H9 (cell line): ENCODE measurements at regions not wholly inside any gene's neighbourhood (a gene's known extent, or its start where the extent isn't known, plus 50 kb on each side); places are given as distances from the start of the nearest gene placed in this dataset.

Source experiments
- DNase-seq: peaks from one replicate; pipeline ENCODE4 v3.0.0-alpha.2; 2017
- H2AFZ ChIP-seq: one replicate; pipeline ENCODE4 v1.6.1; 2013; ENCODE audit warnings: mild to moderate bottlenecking, low read length, control low read depth, moderate library complexity
- H2AK5ac ChIP-seq: 2 replicates; pipeline ENCODE4 v1.6.1; 2013; ENCODE audit warnings: low read length, control low read depth, mixed read lengths; ENCODE audit not compliant: insufficient read length
- H2BK120ac ChIP-seq: one replicate; pipeline ENCODE4 v1.6.1; 2013; ENCODE audit warnings: low read depth, mild to moderate bottlenecking, low read length, control low read depth, inconsistent platforms; ENCODE audit not compliant: poor library complexity, severe bottlenecking
- H2BK12ac ChIP-seq: 2 replicates; pipeline ENCODE4 v1.6.1; 2013; ENCODE audit warnings: low read length, control low read depth, mixed read lengths, low read depth; ENCODE audit not compliant: insufficient read length
- H2BK15ac ChIP-seq: 2 replicates; pipeline ENCODE4 v1.6.1; 2013; ENCODE audit warnings: low read depth, low read length, control low read depth
- H2BK20ac ChIP-seq: one replicate; pipeline ENCODE4 v1.6.1; 2013; ENCODE audit warnings: low read depth, mild to moderate bottlenecking, low read length, control low read depth, inconsistent platforms; ENCODE audit not compliant: poor library complexity, severe bottlenecking
- H2BK5ac ChIP-seq: 2 replicates; pipeline ENCODE4 v1.6.1; 2013; ENCODE audit warnings: low read length, control low read depth, mixed read lengths; ENCODE audit not compliant: insufficient read length
- H3K14ac ChIP-seq: 2 replicates; pipeline ENCODE4 v1.6.1; 2013; ENCODE audit warnings: low read length, control low read depth; ENCODE audit not compliant: insufficient read depth
- H3K18ac ChIP-seq: 2 replicates; pipeline ENCODE4 v1.6.1; 2013; ENCODE audit warnings: low read depth, mild to moderate bottlenecking, mixed read lengths, low read length, control low read depth; ENCODE audit not compliant: insufficient read length
- H3K23ac ChIP-seq: 2 replicates; pipeline ENCODE4 v1.6.1; 2013; ENCODE audit warnings: low read length, control low read depth, mixed read lengths, low read depth; ENCODE audit not compliant: insufficient read length
- H3K23me2 ChIP-seq: 2 replicates; pipeline ENCODE4 v1.6.1; 2013; ENCODE audit warnings: low read depth, mild to moderate bottlenecking, mixed read lengths, low read length, control low read depth; ENCODE audit not compliant: insufficient read length, poor library complexity, severe bottlenecking
- H3K27ac ChIP-seq: 2 replicates; pipeline ENCODE4 v1.5.1; 2013; ENCODE audit warnings: low read length, control low read depth, mixed read lengths, low read depth; ENCODE audit not compliant: insufficient read length
- H3K27me3 ChIP-seq: 2 replicates; pipeline ENCODE4 v1.6.1; 2013; ENCODE audit warnings: low read length, control low read depth, inconsistent platforms; ENCODE audit not compliant: insufficient read depth
- H3K4ac ChIP-seq: 2 replicates; pipeline ENCODE4 v1.6.1; 2013; ENCODE audit warnings: low read depth, mild to moderate bottlenecking, control low read depth, inconsistent platforms, low read length, moderate library complexity
- H3K4me1 ChIP-seq: 2 replicates; pipeline ENCODE4 v1.6.1; 2013; ENCODE audit warnings: low read length, control low read depth, inconsistent platforms; ENCODE audit not compliant: insufficient read depth
- H3K4me2 ChIP-seq: 2 replicates; pipeline ENCODE4 v1.6.1; 2013; ENCODE audit warnings: low read length, control low read depth, mixed read lengths; ENCODE audit not compliant: insufficient read length, insufficient read depth
- H3K56ac ChIP-seq: 2 replicates; pipeline ENCODE4 v1.6.1; 2013; ENCODE audit warnings: low read depth, mild to moderate bottlenecking, mixed read lengths, low read length, control low read depth; ENCODE audit not compliant: insufficient read length
- H3K79me1 ChIP-seq: 2 replicates; pipeline ENCODE4 v1.6.1; 2013; ENCODE audit warnings: low read depth, mild to moderate bottlenecking, moderate library complexity, low read length, control low read depth, inconsistent platforms; ENCODE audit not compliant: insufficient read depth, poor library complexity, severe bottlenecking
- H3K79me2 ChIP-seq: 2 replicates; pipeline ENCODE4 v1.6.1; 2013; ENCODE audit warnings: low read length, control low read depth, inconsistent platforms; ENCODE audit not compliant: insufficient read depth
- H3K9ac ChIP-seq: 2 replicates; pipeline ENCODE4 v1.6.1; 2013; ENCODE audit warnings: low read length, control low read depth, mixed read lengths; ENCODE audit not compliant: insufficient read length; ENCODE audit errors: extremely low read depth
- H3K9me3 ChIP-seq: one replicate; pipeline ENCODE4 v1.6.1; 2013; ENCODE audit warnings: low read depth, low read length, inconsistent platforms; ENCODE audit not compliant: control insufficient read depth
- H3T11ph ChIP-seq: one replicate; pipeline ENCODE4 v1.6.1; 2013; ENCODE audit warnings: mild to moderate bottlenecking, low read length, control low read depth, inconsistent platforms
- H4K20me1 ChIP-seq: one replicate; pipeline ENCODE4 v1.6.1; 2013; ENCODE audit not compliant: control insufficient read depth, insufficient read length, insufficient read depth
- H4K5ac ChIP-seq: 2 replicates; pipeline ENCODE4 v1.6.1; 2013; ENCODE audit warnings: low read depth, mild to moderate bottlenecking, mixed read lengths, low read length, control low read depth; ENCODE audit not compliant: insufficient read length
- H4K8ac ChIP-seq: replicated peaks from 2 replicates; pipeline ENCODE4 v1.6.1; 2013; ENCODE audit warnings: low read length, control low read depth, mixed read lengths, low read depth; ENCODE audit not compliant: insufficient read length
- H4K91ac ChIP-seq: 2 replicates; pipeline ENCODE4 v1.6.1; 2013; ENCODE audit warnings: low read depth, mild to moderate bottlenecking, moderate library complexity, mixed read lengths, low read length, control low read depth; ENCODE audit not compliant: insufficient read length
- H3K27ac Mint-ChIP-seq, 3 experiments: 2 replicates in 2 of 3; 3 replicates in 1 of 3; pipeline ENCODE4 v1.8.0; 2020 to 2021; ENCODE audit warnings: mixed read lengths in 3 of 3, mild to moderate bottlenecking in 1 of 3, moderate library complexity in 1 of 3
- H3K27me3 Mint-ChIP-seq: 2 replicates; pipeline ENCODE4 v1.8.0; 2021; ENCODE audit warnings: low read depth, mild to moderate bottlenecking, moderate library complexity, mixed read lengths
- H3K36me3 Mint-ChIP-seq, 3 experiments: 2 replicates in 2 of 3; 3 replicates in 1 of 3; pipeline ENCODE4 v1.8.0; 2020 to 2021; ENCODE audit warnings: low read depth in 3 of 3, mixed read lengths in 3 of 3; ENCODE audit not compliant: insufficient read depth in 1 of 3
- H3K4me1 Mint-ChIP-seq, 2 experiments: 2 replicates each; pipeline ENCODE4 v1.8.0; 2020; ENCODE audit warnings: mixed read lengths in 2 of 2
- H3K4me3 Mint-ChIP-seq, 2 experiments: 2 replicates in 1 of 2; 3 replicates in 1 of 2; pipeline ENCODE4 v1.8.0; 2020 to 2021; ENCODE audit warnings: mild to moderate bottlenecking in 2 of 2, mixed read lengths in 2 of 2, moderate library complexity in 1 of 2
- H3K9me3 Mint-ChIP-seq, 2 experiments: 2 replicates in 1 of 2; 3 replicates in 1 of 2; pipeline ENCODE4 v1.8.0; 2020; ENCODE audit warnings: mild to moderate bottlenecking in 2 of 2, mixed read lengths in 2 of 2, moderate library complexity in 1 of 2
- WGBS: extraction: QIAGEN DNeasy Blood & Tissue Kit; methylation state at CpG from one replicate; pipeline ENCODE4 v1.1.7; 2013; ENCODE audit warnings: missing lambda C conversion rate, low lambda C conversion rate, mixed read lengths; ENCODE audit not compliant: insufficient read length; ENCODE audit errors: extremely low coverage; 5-methylcytosine and 5-hydroxymethylcytosine counted together
- TF ChIP-seq, protein P1 (sequence below): fragments of 200-600 bp; sonication (generic); conservative IDR thresholded peaks from 3 replicates; pipeline ENCODE4 v1.8.0; 2021; ENCODE audit warnings: antibody characterized with exemption, mild to moderate bottlenecking

DNA sequence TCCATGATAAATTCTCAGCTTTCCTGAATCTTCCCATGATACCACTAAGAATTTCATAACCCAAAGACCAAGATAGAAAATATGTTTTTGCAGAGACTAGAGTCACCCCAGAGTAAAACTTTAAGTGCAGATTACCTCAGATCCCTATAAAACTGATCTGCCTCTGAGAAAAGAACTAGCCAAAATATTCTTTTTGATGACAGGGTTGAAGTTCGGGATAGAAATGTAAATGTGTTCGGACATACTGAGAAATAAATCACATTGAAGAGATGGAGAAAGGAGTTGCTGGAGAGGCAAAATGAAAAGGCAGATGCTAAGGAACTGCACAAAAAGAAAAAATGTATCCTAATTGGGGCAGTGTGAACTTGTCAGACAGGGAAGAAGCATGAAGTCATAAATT is 501.8 kb downstream of the ANKRD50 start:
- H3K56ac ChIP-seq, result no peak overlapping the region
- H3K18ac ChIP-seq, result no peak overlapping the region
- no peaks in the 10 kb centered on the region for H4K20me1 ChIP-seq
- WGBS, result no CpG with 5 or more reads among the region's 2 CpGs
- no peaks in the 10 kb centered on the region for H3K79me1 ChIP-seq
- TF ChIP-seq, protein P1, sequence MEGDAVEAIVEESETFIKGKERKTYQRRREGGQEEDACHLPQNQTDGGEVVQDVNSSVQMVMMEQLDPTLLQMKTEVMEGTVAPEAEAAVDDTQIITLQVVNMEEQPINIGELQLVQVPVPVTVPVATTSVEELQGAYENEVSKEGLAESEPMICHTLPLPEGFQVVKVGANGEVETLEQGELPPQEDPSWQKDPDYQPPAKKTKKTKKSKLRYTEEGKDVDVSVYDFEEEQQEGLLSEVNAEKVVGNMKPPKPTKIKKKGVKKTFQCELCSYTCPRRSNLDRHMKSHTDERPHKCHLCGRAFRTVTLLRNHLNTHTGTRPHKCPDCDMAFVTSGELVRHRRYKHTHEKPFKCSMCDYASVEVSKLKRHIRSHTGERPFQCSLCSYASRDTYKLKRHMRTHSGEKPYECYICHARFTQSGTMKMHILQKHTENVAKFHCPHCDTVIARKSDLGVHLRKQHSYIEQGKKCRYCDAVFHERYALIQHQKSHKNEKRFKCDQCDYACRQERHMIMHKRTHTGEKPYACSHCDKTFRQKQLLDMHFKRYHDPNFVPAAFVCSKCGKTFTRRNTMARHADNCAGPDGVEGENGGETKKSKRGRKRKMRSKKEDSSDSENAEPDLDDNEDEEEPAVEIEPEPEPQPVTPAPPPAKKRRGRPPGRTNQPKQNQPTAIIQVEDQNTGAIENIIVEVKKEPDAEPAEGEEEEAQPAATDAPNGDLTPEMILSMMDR, result no peak
- no peak for DNase-seq
- H3K4me1 Mint-ChIP-seq, result peaks cover 3 to 9% of the 10 kb centered on the region in 2 experiments; a peak in 2 of 4 replicates
- no peak overlapping the region for H3T11ph ChIP-seq
- no peaks in the 10 kb centered on the region for H3K27me3 Mint-ChIP-seq
- H3K9me3 Mint-ChIP-seq, result no peaks in the 10 kb centered on the region
- no peak overlapping the region for H2AK5ac ChIP-seq
- no peak overlapping the region for H3K4ac ChIP-seq
- H2BK5ac ChIP-seq, result no peak overlapping the region
- H2BK120ac ChIP-seq, result no peak overlapping the region
- no peak overlapping the region for H4K8ac ChIP-seq
- H3K4me3 Mint-ChIP-seq, result no peak overlapping the region
- no peaks in the 10 kb centered on the region for H3K9me3 ChIP-seq
- H4K91ac ChIP-seq, result no peak overlapping the region
- no peaks in the 10 kb centered on the region for H3K79me2 ChIP-seq
- peaks cover 6% of the 10 kb centered on the region; the same call in 1 of the 2 replicates for H3K4me1 ChIP-seq
- no peak overlapping the region for H2BK15ac ChIP-seq
- H3K14ac ChIP-seq, result no peak overlapping the region
- no peak overlapping the region for H3K23ac ChIP-seq
- H3K9ac ChIP-seq, result no peak overlapping the region
- H4K5ac ChIP-seq, result no peak overlapping the region
- H3K36me3 Mint-ChIP-seq, result no peaks in the 10 kb centered on the region
- no peak overlapping the region for H2AFZ ChIP-seq
- H3K23me2 ChIP-seq, result no peaks in the 10 kb centered on the region
- H3K27ac ChIP-seq, result no peak overlapping the region
- no peak overlapping the region for H2BK12ac ChIP-seq
- H3K27ac Mint-ChIP-seq, result no peak overlapping the region
- H3K27me3 ChIP-seq, result no peaks in the 10 kb centered on the region
- H3K4me2 ChIP-seq, result no peak overlapping the region
- H2BK20ac ChIP-seq, result no peak overlapping the region
